ENCODE measurements at regions not wholly inside any gene's neighbourhood (a gene's known extent, or its start where the extent isn't known, plus 50 kb on each side); places are given as distances from the start of the nearest gene placed in this dataset.

DNA sequence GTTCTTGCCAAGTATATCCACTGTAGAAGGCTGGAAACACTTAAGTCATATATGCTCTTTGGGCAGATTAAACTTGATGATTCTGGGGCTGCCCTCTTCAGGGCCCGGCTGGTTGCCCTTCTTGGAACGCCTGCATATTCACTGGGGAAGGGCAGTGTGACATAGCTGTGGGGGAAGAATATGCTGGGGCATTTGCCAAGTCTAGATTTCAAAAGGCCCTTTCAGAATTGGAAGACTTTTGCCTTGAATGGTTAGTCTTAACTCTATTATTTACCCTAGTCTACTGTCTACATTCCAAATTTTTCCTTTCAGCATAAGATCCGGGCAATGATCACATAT, 161.2 kb upstream of the PITX1 start:
- TF ChIP-seq EZH2 (IDR thresholded peaks at IDR 0.05) (no peak), POLR2AphosphoS5 (IDR thresholded peaks at IDR 0.05; ENCODE audit: borderline replicate concordance, low read depth, low read length) (no peak), FOXP2 (optimal IDR thresholded peaks at IDR 0.05; ENCODE audit: control extremely low read depth, extremely low read length, insufficient read depth) (no peak)

Data from SK-N-MC (cell line).